HCT116 (cell line): ENCODE measurements at regions not wholly inside any gene's neighbourhood (a gene's known extent, or its start where the extent isn't known, plus 50 kb on each side); places are given as distances from the start of the nearest gene placed in this dataset.

Source experiments
- ATAC-seq: fragments of 200-7000 bp; cut with Tn5 transposase; 2 replicates; pipeline ENCODE4 v1.9.1; 2020; ENCODE audit warnings: mild to moderate bottlenecking, moderate library complexity
- BruUV-seq: library from RNA; stranded (reverse); fragments of 400-500 nt; replicated peaks from 2 replicates; lab custom pipeline; 2021; lab: Mats Ljungman, UMichigan
- CTCF ChIA-PET: fragments of 300-600 bp; sonication (Branson Sonifier 250); formaldehyde crosslinking; loops from one replicate; lab custom pipeline; 2021; ENCODE audit warnings: antibody characterized with exemption; lab: Charles Lee
- POLR2A ChIA-PET: fragments of 300-600, 350-600 bp; sonication (Branson Sonifier 250); formaldehyde crosslinking; loops from one replicate; lab custom pipeline; 2021; ENCODE audit warnings: antibody characterized with exemption; lab: Charles Lee
- RAD21 ChIA-PET, 2 experiments: fragments of 300-600 bp; sonication (Branson Sonifier 250); formaldehyde crosslinking; loops; one replicate each; lab custom pipeline; 2023; ENCODE audit warnings: low total read pairs in 2 of 2; ENCODE audit not compliant: uncharacterized antibody in 2 of 2, unreplicated experiment in 2 of 2, low non-redundant PET in 1 of 2; lab: Charles Lee
- DNase-seq: peaks from one replicate; pipeline ENCODE4 v3.0.0-alpha.2; 2010; ENCODE audit warnings: low read depth, low spot score
- H2AFZ ChIP-seq: fragments of 200-600 bp; shearing (Covaris generic), sonication (generic); 2 replicates; pipeline ENCODE4 v1.6.1; 2017; ENCODE audit warnings: low read depth, mixed run types, mixed read lengths, antibody characterized with exemption, low read length; ENCODE audit not compliant: poor library complexity, severe bottlenecking
- H3K27ac ChIP-seq: 2 replicates; pipeline ENCODE4 v1.5.1; 2012; ENCODE audit warnings: low read depth, low read length
- H3K27me3 ChIP-seq: fragments of 200-600 bp; sonication (generic); 2 replicates; pipeline ENCODE4 v1.6.1; 2016; ENCODE audit warnings: mixed run types, low read length, mixed read lengths; ENCODE audit not compliant: insufficient read depth
- H3K36me3 ChIP-seq, 2 experiments: fragments of 200-500 bp in 1 of 2; fragments of 200-600 bp in 1 of 2; sonication (Bioruptor generic) in 1 of 2; sonication (generic) in 1 of 2; 2 replicates each; pipeline versions ENCODE4 v1.5.1 to v1.6.1; 2014 to 2016; ENCODE audit warnings: low read length in 2 of 2, inconsistent platforms in 1 of 2, mixed read lengths in 1 of 2, mixed run types in 1 of 2; ENCODE audit not compliant: insufficient read depth in 2 of 2, control insufficient read depth in 1 of 2
- H3K4me1 ChIP-seq, 2 experiments: fragments of 200-600 bp in 1 of 2; sonication (generic) in 1 of 2; 2 replicates each; pipeline versions ENCODE4 v1.5.1 to v1.6.1; 2012 to 2017; ENCODE audit warnings: low read length in 2 of 2, inconsistent platforms in 1 of 2, mild to moderate bottlenecking in 1 of 2, mixed read lengths in 1 of 2, mixed run types in 1 of 2, moderate library complexity in 1 of 2; ENCODE audit not compliant: insufficient read depth in 2 of 2, control insufficient read depth in 1 of 2
- H3K4me2 ChIP-seq: fragments of 200-600 bp; sonication (generic); 2 replicates; pipeline ENCODE4 v1.6.1; 2017; ENCODE audit warnings: mixed run types, low read length, mixed read lengths
- H3K4me3 ChIP-seq, 2 experiments: fragments of 200-600 bp in 1 of 2; sonication (generic) in 1 of 2; replicated peaks in 1 of 2; 2 replicates each; pipeline ENCODE4 v1.5.1; 2011 to 2016; ENCODE audit warnings: low read length in 2 of 2, control low read depth in 1 of 2, low read depth in 1 of 2, mild to moderate bottlenecking in 1 of 2, mixed read lengths in 1 of 2, mixed run types in 1 of 2
- H3K79me2 ChIP-seq: fragments of 200-600 bp; sonication (generic); 2 replicates; pipeline ENCODE4 v1.6.1; 2017; ENCODE audit warnings: mild to moderate bottlenecking, mixed run types, low read length, moderate library complexity, mixed read lengths; ENCODE audit not compliant: insufficient read depth
- H3K9ac ChIP-seq: fragments of 200-600 bp; sonication (generic); 2 replicates; pipeline ENCODE4 v1.6.1; 2016; ENCODE audit warnings: low read length, mixed read lengths
- H3K9me2 ChIP-seq: fragments of 200-600 bp; sonication (generic), shearing (Covaris generic); 2 replicates; pipeline ENCODE4 v1.6.1; 2017; ENCODE audit warnings: mixed run types, mild to moderate bottlenecking, moderate library complexity; ENCODE audit not compliant: insufficient read depth
- H3K9me3 ChIP-seq, 2 experiments: fragments of 200-500 bp in 1 of 2; fragments of 200-600 bp in 1 of 2; sonication (Bioruptor generic) in 1 of 2; sonication (generic) in 1 of 2; 2 replicates each; pipeline ENCODE4 v1.6.1; 2014 to 2017; ENCODE audit warnings: low read length in 2 of 2, mixed read lengths in 2 of 2, inconsistent platforms in 1 of 2, low read depth in 1 of 2, mild to moderate bottlenecking in 1 of 2, mixed run types in 1 of 2, moderate library complexity in 1 of 2; ENCODE audit not compliant: control insufficient read depth in 1 of 2, insufficient read depth in 1 of 2
- H4K20me1 ChIP-seq: fragments of 200-600 bp; sonication (generic), shearing (Covaris generic); 2 replicates; pipeline ENCODE4 v1.6.1; 2017; ENCODE audit warnings: mixed run types, mild to moderate bottlenecking, moderate library complexity; ENCODE audit not compliant: insufficient read depth
- ATF3 ChIP-seq: IDR thresholded peaks from 2 replicates; pipeline ENCODE4 v1.6.1; 2012
- CBX3 ChIP-seq: IDR thresholded peaks from 2 replicates; pipeline ENCODE4 v1.6.1; 2012; ENCODE audit warnings: low read depth
- CEBPB ChIP-seq: IDR thresholded peaks from 2 replicates; pipeline ENCODE4 v1.6.1; 2012; ENCODE audit warnings: low read depth
- ELF1 ChIP-seq: IDR thresholded peaks from 2 replicates; pipeline ENCODE4 v1.6.1; 2012; ENCODE audit warnings: low read depth, borderline replicate concordance
- EZH2 ChIP-seq: fragments of 200-600 bp; sonication (generic); IDR thresholded peaks from 2 replicates; pipeline ENCODE4 v1.6.1; 2017; ENCODE audit warnings: antibody characterized with exemption, mixed run types
- EZH2phosphoT487 ChIP-seq: fragments of 200-600 bp; IDR thresholded peaks from 2 replicates; pipeline ENCODE4 v1.6.1; 2018; ENCODE audit warnings: antibody characterized with exemption, borderline replicate concordance
- FOSL1 ChIP-seq: IDR thresholded peaks from 2 replicates; pipeline ENCODE4 v1.6.1; 2012; ENCODE audit warnings: low read depth
- JUND ChIP-seq: IDR thresholded peaks from 2 replicates; pipeline ENCODE4 v1.6.1; 2012
- POLR2A ChIP-seq: IDR thresholded peaks from 2 replicates; pipeline ENCODE4 v1.7.0; 2011; ENCODE audit warnings: borderline replicate concordance; ENCODE audit not compliant: insufficient read depth, insufficient read length; ENCODE audit errors: extremely low read depth
- POLR2AphosphoS5 ChIP-seq: IDR thresholded peaks from 2 replicates; pipeline ENCODE4 v1.6.1; 2011; ENCODE audit warnings: mild to moderate bottlenecking, low read depth, low read length, moderate library complexity
- RAD21 ChIP-seq: IDR thresholded peaks from 2 replicates; pipeline ENCODE4 v1.6.1; 2012; ENCODE audit warnings: low read depth, mild to moderate bottlenecking
- SRF ChIP-seq: IDR thresholded peaks from 2 replicates; pipeline ENCODE4 v1.6.1; 2012; ENCODE audit warnings: low read depth
- TCF7L2 ChIP-seq: IDR thresholded peaks from 2 replicates; pipeline ENCODE4 v1.7.0; 2011; ENCODE audit warnings: borderline replicate concordance, inconsistent platforms; ENCODE audit not compliant: insufficient read depth, insufficient read length; ENCODE audit errors: extremely low read depth
- ZFX ChIP-seq: fragments of 450-650 bp; IDR thresholded peaks from 2 replicates; pipeline ENCODE4 v1.6.1; 2017
- ZNF274 ChIP-seq: fragments of 200-500 bp; sonication (Bioruptor generic); IDR thresholded peaks from 2 replicates; pipeline ENCODE4 v1.6.1; 2014; ENCODE audit warnings: mild to moderate bottlenecking, low read depth, low read length, inconsistent platforms
- intact Hi-C: fragments of 100-400 bp; cut with micrococcal nuclease; formaldehyde crosslinking; loops from 2 replicates; pipeline ENCODE4 v1.10.0; 2022
- TF ChIP-seq, protein P1 (sequence below), 3 experiments: fragments of 200-600 bp in 1 of 3; sonication (generic) in 1 of 3; IDR thresholded peaks in 2 of 3; conservative IDR thresholded peaks in 1 of 3; 2 replicates each; pipeline ENCODE4 v1.5.1; 2012 to 2017; ENCODE audit warnings: low read depth in 2 of 3, low read length in 2 of 3, antibody characterized with exemption in 1 of 3, borderline replicate concordance in 1 of 3, control low read depth in 1 of 3, mild to moderate bottlenecking in 1 of 3, mixed read lengths in 1 of 3, mixed run types in 1 of 3, moderate library complexity in 1 of 3; ENCODE audit not compliant: insufficient read depth in 1 of 3
- TF ChIP-seq, protein P2 (sequence below): IDR thresholded peaks from 2 replicates; pipeline ENCODE4 v1.6.1; 2012
- TF ChIP-seq, protein P3 (sequence below): IDR thresholded peaks from 2 replicates; pipeline ENCODE4 v1.6.1; 2011; ENCODE audit warnings: mild to moderate bottlenecking, low read length, moderate library complexity; ENCODE audit not compliant: insufficient replicate concordance; ENCODE audit errors: extremely low read depth
- TF ChIP-seq, protein P4 (sequence below): IDR thresholded peaks from 2 replicates; pipeline ENCODE4 v1.6.1; 2012; ENCODE audit warnings: low read depth

GRCh38 chr4:157808796-157809383, 363.9 kb downstream of the GASK1B start:
- H3K9me3 ChIP-seq = no peaks in the 10 kb centered on the region
- TF ChIP-seq SRF = no peak
- TF ChIP-seq ATF3 = no peak
- TF ChIP-seq TCF7L2 = no peak
- TF ChIP-seq CBX3 = no peak
- TF ChIP-seq, protein P1, sequence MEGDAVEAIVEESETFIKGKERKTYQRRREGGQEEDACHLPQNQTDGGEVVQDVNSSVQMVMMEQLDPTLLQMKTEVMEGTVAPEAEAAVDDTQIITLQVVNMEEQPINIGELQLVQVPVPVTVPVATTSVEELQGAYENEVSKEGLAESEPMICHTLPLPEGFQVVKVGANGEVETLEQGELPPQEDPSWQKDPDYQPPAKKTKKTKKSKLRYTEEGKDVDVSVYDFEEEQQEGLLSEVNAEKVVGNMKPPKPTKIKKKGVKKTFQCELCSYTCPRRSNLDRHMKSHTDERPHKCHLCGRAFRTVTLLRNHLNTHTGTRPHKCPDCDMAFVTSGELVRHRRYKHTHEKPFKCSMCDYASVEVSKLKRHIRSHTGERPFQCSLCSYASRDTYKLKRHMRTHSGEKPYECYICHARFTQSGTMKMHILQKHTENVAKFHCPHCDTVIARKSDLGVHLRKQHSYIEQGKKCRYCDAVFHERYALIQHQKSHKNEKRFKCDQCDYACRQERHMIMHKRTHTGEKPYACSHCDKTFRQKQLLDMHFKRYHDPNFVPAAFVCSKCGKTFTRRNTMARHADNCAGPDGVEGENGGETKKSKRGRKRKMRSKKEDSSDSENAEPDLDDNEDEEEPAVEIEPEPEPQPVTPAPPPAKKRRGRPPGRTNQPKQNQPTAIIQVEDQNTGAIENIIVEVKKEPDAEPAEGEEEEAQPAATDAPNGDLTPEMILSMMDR (IDR thresholded peaks at IDR 0.05 in 2 of 3, conservative IDR thresholded peaks at IDR 0.05 in 1 of 3; ENCODE audit: borderline replicate concordance in 1 of 3, insufficient read depth in 1 of 3, low read depth in 2 of 3, low read length in 2 of 3) = no peak
- TF ChIP-seq RAD21 = no peak
- TF ChIP-seq EZH2 = no peak
- TF ChIP-seq JUND = no peak
- TF ChIP-seq POLR2AphosphoS5 = no peak
- TF ChIP-seq, protein P2, sequence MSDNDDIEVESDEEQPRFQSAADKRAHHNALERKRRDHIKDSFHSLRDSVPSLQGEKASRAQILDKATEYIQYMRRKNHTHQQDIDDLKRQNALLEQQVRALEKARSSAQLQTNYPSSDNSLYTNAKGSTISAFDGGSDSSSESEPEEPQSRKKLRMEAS = no peak
- no peak for TF ChIP-seq ZNF274
- no peak for TF ChIP-seq ELF1
- TF ChIP-seq FOSL1 = no peak
- TF ChIP-seq POLR2A = no peak
- TF ChIP-seq, protein P3, sequence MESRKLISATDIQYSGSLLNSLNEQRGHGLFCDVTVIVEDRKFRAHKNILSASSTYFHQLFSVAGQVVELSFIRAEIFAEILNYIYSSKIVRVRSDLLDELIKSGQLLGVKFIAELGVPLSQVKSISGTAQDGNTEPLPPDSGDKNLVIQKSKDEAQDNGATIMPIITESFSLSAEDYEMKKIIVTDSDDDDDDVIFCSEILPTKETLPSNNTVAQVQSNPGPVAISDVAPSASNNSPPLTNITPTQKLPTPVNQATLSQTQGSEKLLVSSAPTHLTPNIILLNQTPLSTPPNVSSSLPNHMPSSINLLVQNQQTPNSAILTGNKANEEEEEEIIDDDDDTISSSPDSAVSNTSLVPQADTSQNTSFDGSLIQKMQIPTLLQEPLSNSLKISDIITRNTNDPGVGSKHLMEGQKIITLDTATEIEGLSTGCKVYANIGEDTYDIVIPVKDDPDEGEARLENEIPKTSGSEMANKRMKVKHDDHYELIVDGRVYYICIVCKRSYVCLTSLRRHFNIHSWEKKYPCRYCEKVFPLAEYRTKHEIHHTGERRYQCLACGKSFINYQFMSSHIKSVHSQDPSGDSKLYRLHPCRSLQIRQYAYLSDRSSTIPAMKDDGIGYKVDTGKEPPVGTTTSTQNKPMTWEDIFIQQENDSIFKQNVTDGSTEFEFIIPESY = no peak
- TF ChIP-seq, protein P4, sequence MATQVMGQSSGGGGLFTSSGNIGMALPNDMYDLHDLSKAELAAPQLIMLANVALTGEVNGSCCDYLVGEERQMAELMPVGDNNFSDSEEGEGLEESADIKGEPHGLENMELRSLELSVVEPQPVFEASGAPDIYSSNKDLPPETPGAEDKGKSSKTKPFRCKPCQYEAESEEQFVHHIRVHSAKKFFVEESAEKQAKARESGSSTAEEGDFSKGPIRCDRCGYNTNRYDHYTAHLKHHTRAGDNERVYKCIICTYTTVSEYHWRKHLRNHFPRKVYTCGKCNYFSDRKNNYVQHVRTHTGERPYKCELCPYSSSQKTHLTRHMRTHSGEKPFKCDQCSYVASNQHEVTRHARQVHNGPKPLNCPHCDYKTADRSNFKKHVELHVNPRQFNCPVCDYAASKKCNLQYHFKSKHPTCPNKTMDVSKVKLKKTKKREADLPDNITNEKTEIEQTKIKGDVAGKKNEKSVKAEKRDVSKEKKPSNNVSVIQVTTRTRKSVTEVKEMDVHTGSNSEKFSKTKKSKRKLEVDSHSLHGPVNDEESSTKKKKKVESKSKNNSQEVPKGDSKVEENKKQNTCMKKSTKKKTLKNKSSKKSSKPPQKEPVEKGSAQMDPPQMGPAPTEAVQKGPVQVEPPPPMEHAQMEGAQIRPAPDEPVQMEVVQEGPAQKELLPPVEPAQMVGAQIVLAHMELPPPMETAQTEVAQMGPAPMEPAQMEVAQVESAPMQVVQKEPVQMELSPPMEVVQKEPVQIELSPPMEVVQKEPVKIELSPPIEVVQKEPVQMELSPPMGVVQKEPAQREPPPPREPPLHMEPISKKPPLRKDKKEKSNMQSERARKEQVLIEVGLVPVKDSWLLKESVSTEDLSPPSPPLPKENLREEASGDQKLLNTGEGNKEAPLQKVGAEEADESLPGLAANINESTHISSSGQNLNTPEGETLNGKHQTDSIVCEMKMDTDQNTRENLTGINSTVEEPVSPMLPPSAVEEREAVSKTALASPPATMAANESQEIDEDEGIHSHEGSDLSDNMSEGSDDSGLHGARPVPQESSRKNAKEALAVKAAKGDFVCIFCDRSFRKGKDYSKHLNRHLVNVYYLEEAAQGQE = no peak
- no peak for TF ChIP-seq CEBPB
- TF ChIP-seq EZH2phosphoT487 = no peak
- no peak for TF ChIP-seq ZFX
- H3K9me2 ChIP-seq = no peaks in the 10 kb centered on the region
- no peaks in the 10 kb centered on the region for H3K36me3 ChIP-seq
- ChIA-PET CTCF (no interaction called here), RAD21 (no interaction called here), POLR2A (no interaction called here)
- BruUV-seq = no TSS peak
- H3K4me1 ChIP-seq = no peaks in the 10 kb centered on the region
- H3K27me3 ChIP-seq = no peaks in the 10 kb centered on the region
- no peaks in the 10 kb centered on the region for H4K20me1 ChIP-seq
- H3K79me2 ChIP-seq = no peaks in the 10 kb centered on the region
- DNase-seq (no peak), ATAC-seq (no peak)
- H3K9ac ChIP-seq = no peak overlapping the region
- intact Hi-C loops = no loop called here
- H3K4me3 ChIP-seq = no peak overlapping the region
- no peak overlapping the region for H3K4me2 ChIP-seq
- no peak overlapping the region for H2AFZ ChIP-seq
- no peak overlapping the region for H3K27ac ChIP-seq
